Neural cell (in vitro differentiated cells): ENCODE measurements at regions not wholly inside any gene's neighbourhood (a gene's known extent, or its start where the extent isn't known, plus 50 kb on each side); places are given as distances from the start of the nearest gene placed in this dataset.

Source experiments
- CTCF ChIP-seq: fragments of 450-650 bp; IDR thresholded peaks from 2 replicates; pipeline ENCODE4 v1.5.1; 2014; ENCODE audit warnings: antibody characterized with exemption, mild to moderate bottlenecking, moderate library complexity; ENCODE audit not compliant: poor library complexity, severe bottlenecking
- POLR2AphosphoS5 ChIP-seq: IDR thresholded peaks from 2 replicates; pipeline ENCODE4 v1.6.1; 2012
- TF ChIP-seq, protein P1 (sequence below): IDR thresholded peaks from 2 replicates; pipeline ENCODE4 v1.6.1; 2012; ENCODE audit warnings: borderline replicate concordance

- TF ChIP-seq CTCF (no peak), POLR2AphosphoS5 (no peak)
- TF ChIP-seq, protein P1, sequence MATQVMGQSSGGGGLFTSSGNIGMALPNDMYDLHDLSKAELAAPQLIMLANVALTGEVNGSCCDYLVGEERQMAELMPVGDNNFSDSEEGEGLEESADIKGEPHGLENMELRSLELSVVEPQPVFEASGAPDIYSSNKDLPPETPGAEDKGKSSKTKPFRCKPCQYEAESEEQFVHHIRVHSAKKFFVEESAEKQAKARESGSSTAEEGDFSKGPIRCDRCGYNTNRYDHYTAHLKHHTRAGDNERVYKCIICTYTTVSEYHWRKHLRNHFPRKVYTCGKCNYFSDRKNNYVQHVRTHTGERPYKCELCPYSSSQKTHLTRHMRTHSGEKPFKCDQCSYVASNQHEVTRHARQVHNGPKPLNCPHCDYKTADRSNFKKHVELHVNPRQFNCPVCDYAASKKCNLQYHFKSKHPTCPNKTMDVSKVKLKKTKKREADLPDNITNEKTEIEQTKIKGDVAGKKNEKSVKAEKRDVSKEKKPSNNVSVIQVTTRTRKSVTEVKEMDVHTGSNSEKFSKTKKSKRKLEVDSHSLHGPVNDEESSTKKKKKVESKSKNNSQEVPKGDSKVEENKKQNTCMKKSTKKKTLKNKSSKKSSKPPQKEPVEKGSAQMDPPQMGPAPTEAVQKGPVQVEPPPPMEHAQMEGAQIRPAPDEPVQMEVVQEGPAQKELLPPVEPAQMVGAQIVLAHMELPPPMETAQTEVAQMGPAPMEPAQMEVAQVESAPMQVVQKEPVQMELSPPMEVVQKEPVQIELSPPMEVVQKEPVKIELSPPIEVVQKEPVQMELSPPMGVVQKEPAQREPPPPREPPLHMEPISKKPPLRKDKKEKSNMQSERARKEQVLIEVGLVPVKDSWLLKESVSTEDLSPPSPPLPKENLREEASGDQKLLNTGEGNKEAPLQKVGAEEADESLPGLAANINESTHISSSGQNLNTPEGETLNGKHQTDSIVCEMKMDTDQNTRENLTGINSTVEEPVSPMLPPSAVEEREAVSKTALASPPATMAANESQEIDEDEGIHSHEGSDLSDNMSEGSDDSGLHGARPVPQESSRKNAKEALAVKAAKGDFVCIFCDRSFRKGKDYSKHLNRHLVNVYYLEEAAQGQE, result no peak
Measured at GRCh38 chr12:116497051-116497591, 62.1 kb upstream of the MAP1LC3B2 start.
